ENCODE measurements at regions not wholly inside any gene's neighbourhood (a gene's known extent, or its start where the extent isn't known, plus 50 kb on each side); places are given as distances from the start of the nearest gene placed in this dataset.

- TF ChIP-seq CTCF (IDR thresholded peaks at IDR 0.05) (no peak), POLR2A (IDR thresholded peaks at IDR 0.05; ENCODE audit: low read length) (no peak), CHD2 (IDR thresholded peaks at IDR 0.05; ENCODE audit: low read length, partially characterized antibody) (no peak), NR3C1 (IDR thresholded peaks at IDR 0.05) (no peak), RAD21 (conservative IDR thresholded peaks at IDR 0.05 in 1 of 2, IDR thresholded peaks at IDR 0.05 in 1 of 2) (no peak), MAFK (IDR thresholded peaks at IDR 0.05; ENCODE audit: partially characterized antibody) (no peak)
These were observed 506.9 kb downstream of the SHQ1 start for GRCh38 chr3:72341380-72341770.
